Fibroblast of lung (primary cell): ENCODE measurements at regions not wholly inside any gene's neighbourhood (a gene's known extent, or its start where the extent isn't known, plus 50 kb on each side); places are given as distances from the start of the nearest gene placed in this dataset.

ENCODE experiments used
- DNase-seq, 2 donors: peaks; one replicate each; pipeline versions ENCODE4 v3.0.0 to v3.0.0-alpha.2; 2010; ENCODE audit warnings: low read depth in 2 of 2
- H2AFZ ChIP-seq: 2 replicates; pipeline ENCODE4 v1.5.1; 2012; ENCODE audit warnings: low read length, control low read depth, inconsistent platforms
- H3K27ac ChIP-seq: 2 replicates; pipeline ENCODE4 v1.5.1; 2011; ENCODE audit warnings: low read length, control low read depth; ENCODE audit not compliant: insufficient read depth
- H3K27me3 ChIP-seq: 2 replicates; pipeline ENCODE4 v1.5.1; 2011; ENCODE audit warnings: mild to moderate bottlenecking, low read length; ENCODE audit not compliant: control insufficient read depth, insufficient read depth
- H3K36me3 ChIP-seq: 2 replicates; pipeline ENCODE4 v1.5.1; 2011; ENCODE audit warnings: low read length; ENCODE audit not compliant: control insufficient read depth, insufficient read depth
- H3K4me1 ChIP-seq: 2 replicates; pipeline ENCODE4 v1.5.1; 2011; ENCODE audit warnings: low read length; ENCODE audit not compliant: control insufficient read depth, insufficient read depth; ENCODE audit errors: extremely low read depth
- H3K4me2 ChIP-seq: 2 replicates; pipeline ENCODE4 v1.5.1; 2011; ENCODE audit warnings: low read length, control low read depth; ENCODE audit not compliant: insufficient read depth; ENCODE audit errors: extremely low read depth
- H3K4me3 ChIP-seq, 4 experiments: fragments of 200-600 bp in 1 of 4; sonication (generic) in 1 of 4; replicated peaks in 1 of 4; 2 replicates each; pipeline ENCODE4 v1.5.1; 2011 to 2016; ENCODE audit warnings: low read length in 4 of 4, low read depth in 3 of 4, mild to moderate bottlenecking in 3 of 4, control low read depth in 2 of 4, inconsistent platforms in 1 of 4, mixed read lengths in 1 of 4; ENCODE audit not compliant: insufficient read depth in 1 of 4; ENCODE audit errors: control extremely low read depth in 1 of 4
- H3K79me2 ChIP-seq: 2 replicates; pipeline ENCODE4 v1.5.1; 2012; ENCODE audit warnings: mild to moderate bottlenecking, low read length, inconsistent platforms; ENCODE audit not compliant: control insufficient read depth, insufficient read depth
- H3K9ac ChIP-seq: 2 replicates; pipeline ENCODE4 v1.5.1; 2011; ENCODE audit warnings: mild to moderate bottlenecking, low read length, control low read depth; ENCODE audit not compliant: insufficient read depth
- H3K9me3 ChIP-seq: 2 replicates; pipeline ENCODE4 v1.5.1; 2012; ENCODE audit warnings: low read depth, low read length; ENCODE audit not compliant: control insufficient read depth, insufficient read depth
- H4K20me1 ChIP-seq: 2 replicates; pipeline ENCODE4 v1.5.1; 2011; ENCODE audit warnings: low read length; ENCODE audit not compliant: control insufficient read depth, insufficient read depth; ENCODE audit errors: extremely low read depth
- EZH2 ChIP-seq: IDR thresholded peaks from 2 replicates; pipeline ENCODE4 v1.5.1; 2012; ENCODE audit warnings: low read length, control low read depth, mild to moderate bottlenecking; ENCODE audit errors: missing control alignments
- TF ChIP-seq, protein P1 (sequence below), 2 donors: IDR thresholded peaks in 1 of 2; conservative IDR thresholded peaks in 1 of 2; 1 replicate in 1 of 2; 2 replicates in 1 of 2; pipeline ENCODE4 v1.5.1; 2011 to 2012; ENCODE audit warnings: low read length in 2 of 2, control low read depth in 1 of 2, inconsistent platforms in 1 of 2, low read depth in 1 of 2, mild to moderate bottlenecking in 1 of 2

GRCh38 chr3:106946866-106947265 is 430.4 kb upstream of the CCDC54 start:
- no peak overlapping the region for H3K4me3 ChIP-seq
- no peaks in the 10 kb centered on the region for H3K27me3 ChIP-seq
- no peak for DNase-seq
- H3K4me2 ChIP-seq = no peak overlapping the region
- H4K20me1 ChIP-seq = no peaks in the 10 kb centered on the region
- no peaks in the 10 kb centered on the region for H3K4me1 ChIP-seq
- no peaks in the 10 kb centered on the region for H3K9me3 ChIP-seq
- no peak overlapping the region for H3K9ac ChIP-seq
- no peak for TF ChIP-seq EZH2
- TF ChIP-seq, protein P1, sequence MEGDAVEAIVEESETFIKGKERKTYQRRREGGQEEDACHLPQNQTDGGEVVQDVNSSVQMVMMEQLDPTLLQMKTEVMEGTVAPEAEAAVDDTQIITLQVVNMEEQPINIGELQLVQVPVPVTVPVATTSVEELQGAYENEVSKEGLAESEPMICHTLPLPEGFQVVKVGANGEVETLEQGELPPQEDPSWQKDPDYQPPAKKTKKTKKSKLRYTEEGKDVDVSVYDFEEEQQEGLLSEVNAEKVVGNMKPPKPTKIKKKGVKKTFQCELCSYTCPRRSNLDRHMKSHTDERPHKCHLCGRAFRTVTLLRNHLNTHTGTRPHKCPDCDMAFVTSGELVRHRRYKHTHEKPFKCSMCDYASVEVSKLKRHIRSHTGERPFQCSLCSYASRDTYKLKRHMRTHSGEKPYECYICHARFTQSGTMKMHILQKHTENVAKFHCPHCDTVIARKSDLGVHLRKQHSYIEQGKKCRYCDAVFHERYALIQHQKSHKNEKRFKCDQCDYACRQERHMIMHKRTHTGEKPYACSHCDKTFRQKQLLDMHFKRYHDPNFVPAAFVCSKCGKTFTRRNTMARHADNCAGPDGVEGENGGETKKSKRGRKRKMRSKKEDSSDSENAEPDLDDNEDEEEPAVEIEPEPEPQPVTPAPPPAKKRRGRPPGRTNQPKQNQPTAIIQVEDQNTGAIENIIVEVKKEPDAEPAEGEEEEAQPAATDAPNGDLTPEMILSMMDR (conservative IDR thresholded peaks at IDR 0.05 in 1 of 2, IDR thresholded peaks at IDR 0.05 in 1 of 2; ENCODE audit: low read depth in 1 of 2, low read length in 2 of 2) = no peak
- H3K36me3 ChIP-seq = no peaks in the 10 kb centered on the region
- no peak overlapping the region for H3K27ac ChIP-seq
- no peak overlapping the region for H2AFZ ChIP-seq
- H3K79me2 ChIP-seq = no peaks in the 10 kb centered on the region

DNA sequence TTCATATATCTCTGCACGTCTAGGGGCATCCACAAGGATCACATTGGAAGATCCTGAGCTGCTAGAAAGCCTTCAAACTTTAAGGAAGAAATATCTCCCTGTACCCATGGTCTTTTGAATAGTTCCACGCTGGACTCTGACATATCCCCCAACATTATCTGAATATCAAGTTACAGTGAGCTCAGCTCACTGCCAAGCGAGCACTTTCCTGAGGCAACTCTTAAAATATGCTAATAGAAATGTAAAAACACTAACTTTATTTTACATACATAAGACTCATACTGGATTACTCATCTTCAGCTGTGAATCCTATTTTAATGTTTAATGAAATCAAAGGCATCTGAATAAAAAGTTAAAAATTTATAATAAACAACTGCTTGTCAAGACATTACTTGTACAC is 420.2 kb upstream of the CCDC54 start:
- TF ChIP-seq EZH2 = no peak
- TF ChIP-seq, protein P1 (conservative IDR thresholded peaks at IDR 0.05 in 1 of 2, IDR thresholded peaks at IDR 0.05 in 1 of 2; ENCODE audit: low read depth in 1 of 2, low read length in 2 of 2) = no peak
- no peak overlapping the region for H2AFZ ChIP-seq
- no peaks in the 10 kb centered on the region for H3K27me3 ChIP-seq
- H3K79me2 ChIP-seq = no peaks in the 10 kb centered on the region
- DNase-seq = peak; percentile 68 to 76
- H3K4me3 ChIP-seq = no peak overlapping the region
- H3K4me1 ChIP-seq = no peaks in the 10 kb centered on the region
- H4K20me1 ChIP-seq = no peaks in the 10 kb centered on the region
- no peak overlapping the region for H3K9ac ChIP-seq
- no peaks in the 10 kb centered on the region for H3K36me3 ChIP-seq
- H3K9me3 ChIP-seq = no peaks in the 10 kb centered on the region
- H3K27ac ChIP-seq = no peak overlapping the region
- no peak overlapping the region for H3K4me2 ChIP-seq

DNA sequence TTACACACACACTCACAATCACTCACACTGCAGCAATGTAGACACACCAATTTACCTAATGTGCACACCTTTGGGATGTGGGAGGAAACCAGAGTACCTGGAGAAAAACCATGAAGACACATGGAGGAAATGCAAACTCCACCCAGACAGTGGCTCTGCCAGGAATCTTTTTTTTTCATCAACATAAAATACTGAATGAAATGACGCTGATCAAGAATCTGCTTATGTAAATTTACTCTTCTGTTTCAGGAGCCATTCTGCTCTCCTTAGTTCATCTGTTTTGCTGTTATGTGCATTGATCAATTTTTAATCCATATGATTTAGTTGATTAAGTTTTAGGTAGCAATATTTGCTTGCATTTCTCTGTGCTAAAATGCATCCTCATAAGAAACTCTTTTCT is 414.2 kb upstream of the CCDC54 start:
- Histone ChIP-seq H2AFZ (no peak overlapping the region), H3K4me2 (peak overlapping the region; percentile 32)

More for the DNA sequence above, 414.2 kb upstream of the CCDC54 start:
- no peaks in the 10 kb centered on the region for H3K79me2 ChIP-seq
- TF ChIP-seq EZH2 = no peak
- TF ChIP-seq, protein P1 (conservative IDR thresholded peaks at IDR 0.05 in 1 of 2, IDR thresholded peaks at IDR 0.05 in 1 of 2; ENCODE audit: low read depth in 1 of 2, low read length in 2 of 2) = no peak
- no peaks in the 10 kb centered on the region for H4K20me1 ChIP-seq
- no peak overlapping the region for H3K27ac ChIP-seq
- no peaks in the 10 kb centered on the region for H3K4me1 ChIP-seq
- DNase-seq = no peak
- no peak overlapping the region for H3K9ac ChIP-seq
- H3K27me3 ChIP-seq = no peaks in the 10 kb centered on the region
- H3K36me3 ChIP-seq = no peaks in the 10 kb centered on the region
- no peak overlapping the region for H3K4me3 ChIP-seq
- no peaks in the 10 kb centered on the region for H3K9me3 ChIP-seq
